ENCODE measurements at regions not wholly inside any gene's neighbourhood (a gene's known extent, or its start where the extent isn't known, plus 50 kb on each side); places are given as distances from the start of the nearest gene placed in this dataset.

- no peak for TF ChIP-seq CTCF (IDR thresholded peaks at IDR 0.05)
- no peak for TF ChIP-seq POLR2A (IDR thresholded peaks at IDR 0.05)
Observed at GRCh38 chr3:22147161-22147560, 396.2 kb upstream of the ZNF385D start.
